NCI-H748 treated with DMSO at 0.1 percent for 48 hours (cell line): ENCODE measurements at regions not wholly inside any gene's neighbourhood (a gene's known extent, or its start where the extent isn't known, plus 50 kb on each side); places are given as distances from the start of the nearest gene placed in this dataset.

Experiments used
- DNase-seq: peaks from one replicate; lab custom pipeline; 2025; lab: John Stamatoyannopoulos, UW

GRCh38 chr18:78629426-78629825, 350.2 kb upstream of the SALL3 start:
- no peak for DNase-seq

GRCh38 chr18:78630356-78630755, 349.3 kb upstream of the SALL3 start:
- DNase-seq, result no peak

GRCh38 chr18:78630981-78631510, 348.6 kb upstream of the SALL3 start:
- DNase-seq, result no peak

GRCh38 chr18:78632111-78632541, 347.5 kb upstream of the SALL3 start:
- no peak for DNase-seq

GRCh38 chr18:78634061-78634696, 345.4 kb upstream of the SALL3 start:
- DNase-seq, result no peak

GRCh38 chr18:78635093-78635800, 344.4 kb upstream of the SALL3 start:
- DNase-seq, result no peak

- no peak for DNase-seq
Observed at GRCh38 chr18:78636260-78636659, 343.4 kb upstream of the SALL3 start.

GRCh38 chr18:78637442-78638402, 341.9 kb upstream of the SALL3 start:
- no peak for DNase-seq

GRCh38 chr18:78639006-78639950, 340.3 kb upstream of the SALL3 start:
- peak; percentile 22 for DNase-seq

GRCh38 chr18:78640246-78640995, 339.2 kb upstream of the SALL3 start:
- DNase-seq, result no peak

GRCh38 chr18:78641689-78642231, 337.9 kb upstream of the SALL3 start:
- DNase-seq, result no peak

- peak; percentile 89 for DNase-seq
Observed at GRCh38 chr18:78642296-78642951, 337.2 kb upstream of the SALL3 start.

GRCh38 chr18:78643004-78643403, 336.6 kb upstream of the SALL3 start:
- no peak for DNase-seq

- no peak for DNase-seq
Observed at GRCh38 chr18:78643981-78644380, 335.6 kb upstream of the SALL3 start.

- DNase-seq, result no peak
Observed at GRCh38 chr18:78645216-78645615, 334.4 kb upstream of the SALL3 start.

GRCh38 chr18:78647018-78647417, 332.6 kb upstream of the SALL3 start:
- DNase-seq, result no peak

GRCh38 chr18:78649421-78649820, 330.2 kb upstream of the SALL3 start:
- DNase-seq, result no peak

GRCh38 chr18:78650926-78651325, 328.7 kb upstream of the SALL3 start:
- DNase-seq, result no peak

GRCh38 chr18:78652001-78652545, 327.5 kb upstream of the SALL3 start:
- no peak for DNase-seq
